K562 (cell line): ENCODE measurements at regions not wholly inside any gene's neighbourhood (a gene's known extent, or its start where the extent isn't known, plus 50 kb on each side); places are given as distances from the start of the nearest gene placed in this dataset.

ENCODE experiments used
- ATAC-seq: fragments of 200-7000 bp; cut with Tn5 transposase; 3 replicates; pipeline ENCODE4 v1.9.1; 2020; ENCODE audit warnings: moderate library complexity
- BruUV-seq: library from RNA; stranded (reverse); fragments of 400-500 nt; replicated peaks from 2 replicates; lab custom pipeline; 2021; lab: Mats Ljungman, UMichigan
- CTCF ChIA-PET: fragments of 300-600 bp; formaldehyde crosslinking; extraction: SDS; loops from one replicate; lab custom pipeline; 2021; ENCODE audit warnings: low intra/inter-chr PET ratio; lab: Yijun Ruan, JAX
- POLR2A ChIA-PET: fragments of 300-600, 350-650 bp; sonication (Branson Sonifier 250); formaldehyde crosslinking; extraction: SDS; loops from one replicate; lab custom pipeline; 2021; ENCODE audit warnings: antibody characterized with exemption, inconsistent platforms; lab: Yijun Ruan, JAX
- DNase-seq, 4 experiments: peaks; one replicate each; pipeline versions ENCODE4 v3.0.0 to v3.0.0-alpha.2; 2011 to 2018; ENCODE audit warnings: low spot score in 3 of 4, mixed read lengths in 3 of 4; ENCODE audit errors: extremely low read depth in 1 of 4
- FAIRE-seq: peaks from 2 replicates; lab custom pipeline; 2011; peaks lifted over from hg19 to GRCh38; lab: Jason Lieb, UNC
- H2AFZ ChIP-seq: 2 replicates; pipeline ENCODE4 v1.6.0; 2011; ENCODE audit warnings: low read depth, low read length, control low read depth, inconsistent platforms
- H3K27ac ChIP-seq: fragments of 200-600 bp; 3 replicates; pipeline ENCODE4 v1.8.0; 2011; ENCODE audit warnings: low read depth, mild to moderate bottlenecking, control low read depth, inconsistent platforms, low read length, moderate library complexity, mixed read lengths; ENCODE audit errors: extremely low read depth
- H3K27me3 ChIP-seq, 2 experiments: fragments of 300-600 bp in 1 of 2; 2 replicates in 1 of 2; 3 replicates in 1 of 2; pipeline versions ENCODE4 v1.6.0 to v1.8.0; 2011; ENCODE audit warnings: inconsistent platforms in 2 of 2, low read length in 2 of 2, mild to moderate bottlenecking in 1 of 2, mixed read lengths in 1 of 2, moderate library complexity in 1 of 2; ENCODE audit not compliant: control insufficient read depth in 2 of 2, insufficient read depth in 2 of 2
- H3K36me3 ChIP-seq: fragments of 300-600 bp; 3 replicates; pipeline ENCODE4 v1.8.0; 2011; ENCODE audit warnings: mild to moderate bottlenecking, low read length, inconsistent platforms; ENCODE audit not compliant: control insufficient read depth, insufficient read depth
- H3K4me1 ChIP-seq, 2 experiments: fragments of 200-600 bp in 1 of 2; replicated peaks in 1 of 2; 2 replicates in 1 of 2; 3 replicates in 1 of 2; pipeline versions ENCODE4 v1.5.1 to v1.8.0; 2011; ENCODE audit warnings: inconsistent platforms in 2 of 2, low read length in 2 of 2, mild to moderate bottlenecking in 1 of 2, mixed read lengths in 1 of 2, moderate library complexity in 1 of 2; ENCODE audit not compliant: control insufficient read depth in 2 of 2, insufficient read depth in 2 of 2
- H3K4me2 ChIP-seq: 2 replicates; pipeline ENCODE4 v1.6.1; 2011; ENCODE audit warnings: low read length, control low read depth, inconsistent platforms, mixed read lengths; ENCODE audit not compliant: insufficient read depth
- H3K4me3 ChIP-seq: fragments of 200-600 bp; sonication (generic), shearing (Covaris generic); 2 replicates; pipeline ENCODE4 v1.5.1; 2016; ENCODE audit warnings: control low read depth, inconsistent platforms
- H3K79me2 ChIP-seq: fragments of 200-600 bp; 3 replicates; pipeline ENCODE4 v1.8.0; 2011; ENCODE audit warnings: low read length, inconsistent platforms; ENCODE audit not compliant: control insufficient read depth, insufficient read depth
- H3K9ac ChIP-seq, 2 experiments: 2 replicates each; pipeline versions ENCODE4 v1.6.0 to v1.6.1; 2011; ENCODE audit warnings: low read depth in 2 of 2, low read length in 2 of 2, control low read depth in 1 of 2, inconsistent platforms in 1 of 2, mild to moderate bottlenecking in 1 of 2, mixed read lengths in 1 of 2; ENCODE audit not compliant: insufficient read depth in 1 of 2
- H3K9me1 ChIP-seq: one replicate; pipeline ENCODE4 v1.6.0; 2011; ENCODE audit warnings: inconsistent platforms, mild to moderate bottlenecking, low read length, moderate library complexity; ENCODE audit not compliant: control insufficient read depth, insufficient read depth
- H3K9me3 ChIP-seq: replicated peaks from 2 replicates; pipeline ENCODE4 v1.5.1; 2011; ENCODE audit warnings: low read depth, low read length, inconsistent platforms; ENCODE audit not compliant: control insufficient read depth, insufficient read depth
- H4K20me1 ChIP-seq: replicated peaks from 2 replicates; pipeline ENCODE4 v1.6.1; 2011; ENCODE audit warnings: low read length, inconsistent platforms, mixed read lengths; ENCODE audit not compliant: control insufficient read depth, insufficient read depth
- ARNT ChIP-seq, 2 experiments: fragments of 450-650 bp; IDR thresholded peaks; 2 replicates each; pipeline ENCODE4 v1.6.1; 2016; ENCODE audit warnings: mild to moderate bottlenecking in 1 of 2
- COPS2 ChIP-seq: fragments of 450-650 bp; conservative IDR thresholded peaks from 2 replicates; pipeline ENCODE4 v1.6.1; 2016; ENCODE audit warnings: mild to moderate bottlenecking, moderate library complexity
- ESRRB ChIP-seq: fragments of 250-450 bp; sonication (Bioruptor Pico); IDR thresholded peaks from 2 replicates; pipeline ENCODE4 v1.5.0; 2020; ENCODE audit warnings: mild to moderate bottlenecking, moderate library complexity, borderline replicate concordance
- MECOM ChIP-seq: fragments of 250-450 bp; sonication (Bioruptor Pico); IDR thresholded peaks from 2 replicates; pipeline ENCODE4 v1.8.0; 2022; ENCODE audit warnings: inconsistent platforms
- PHF8 ChIP-seq: fragments of 200-600 bp; sonication (generic); IDR thresholded peaks from 2 replicates; pipeline ENCODE4 v1.6.1; 2012; ENCODE audit warnings: mixed run types, mild to moderate bottlenecking, inconsistent platforms, low read length, moderate library complexity, borderline replicate concordance
- SAFB ChIP-seq: fragments of 200-400 bp; formaldehyde crosslinking; IDR thresholded peaks from 2 replicates; pipeline ENCODE4 v1.6.1; 2017; ENCODE audit warnings: low read depth, low read length, borderline replicate concordance
- TFAM ChIP-seq: fragments of 250-450 bp; sonication (Bioruptor Pico); conservative IDR thresholded peaks from 2 replicates; pipeline ENCODE4 v1.5.0; 2021; ENCODE audit warnings: mild to moderate bottlenecking, moderate library complexity
- ZNF3 ChIP-seq: fragments of 250-450 bp; sonication (Bioruptor Pico); IDR thresholded peaks from 2 replicates; pipeline ENCODE4 v1.5.0; 2021; ENCODE audit warnings: mild to moderate bottlenecking, moderate library complexity
- ZNF398 ChIP-seq: fragments of 250-450 bp; sonication (Bioruptor Pico); IDR thresholded peaks from 2 replicates; pipeline ENCODE4 v1.8.0; 2021; ENCODE audit warnings: moderate library complexity, mild to moderate bottlenecking, inconsistent platforms
- WGBS: fragments of 100-300 bp; shearing (Covaris generic); methylation state at CpG from one replicate; pipeline ENCODE4 v1.1.6; 2016; ENCODE audit warnings: low coverage, mixed read lengths; ENCODE audit not compliant: insufficient coverage; ENCODE audit errors: missing lambda C conversion rate; 5-methylcytosine and 5-hydroxymethylcytosine counted together
- in situ Hi-C: fragments of 300-500 bp; cut with MboI; formaldehyde crosslinking; loops from 4 replicates; pipeline ENCODE4 v1.15.0; 2018; ENCODE audit warnings: inconsistent platforms, mixed read lengths
- intact Hi-C: fragments of 100-400 bp; cut with micrococcal nuclease; formaldehyde crosslinking; loops from 2 replicates; pipeline ENCODE4 v1.14.2; 2022

- H4K20me1 ChIP-seq, result no peaks in the 10 kb centered on the region
- FAIRE-seq (no peak), ATAC-seq (no peak), DNase-seq (no peak)
- no peak overlapping the region for H2AFZ ChIP-seq
- no peaks in the 10 kb centered on the region for H3K9me3 ChIP-seq
- H3K4me2 ChIP-seq, result no peak overlapping the region
- WGBS, result under 1% methylated on average over 6 of the region's 6 CpGs
- intact Hi-C loops, result no loop called here
- H3K27ac ChIP-seq, result no peak overlapping the region
- in situ Hi-C loops, result no loop called here
- H3K79me2 ChIP-seq, result no peaks in the 10 kb centered on the region
- ChIA-PET POLR2A (interaction anchor here (0.6 kb wide), 1 partner anchor 1215 kb away, joined by 3 read pairs; no protein-coding TSS in a partner anchor), CTCF (no interaction called here)
- H3K27me3 ChIP-seq, result 0 out of 5 replicates have a peak, but pooled peaks cover 0 to 4% of the 10 kb centered on the region in 2 experiments
- H3K9me1 ChIP-seq, result no peaks in the 10 kb centered on the region
- BruUV-seq, result no TSS peak
- TF ChIP-seq PHF8 (no peak), COPS2 (no peak), MECOM (CRISPR knock-in tag) (no peak), ESRRB (no peak), SAFB (no peak), ZNF398 (CRISPR knock-in tag) (no peak), TFAM (CRISPR knock-in tag) (no peak), ARNT (IDR thresholded peaks at IDR 0.05) (no peak), ZNF3 (CRISPR knock-in tag) (no peak)
- H3K4me1 ChIP-seq, result no peaks in the 10 kb centered on the region
- no peaks in the 10 kb centered on the region for H3K36me3 ChIP-seq
- H3K9ac ChIP-seq, result no peak overlapping the region
- H3K4me3 ChIP-seq, result no peak overlapping the region
Observed at GRCh38 chr7:153628406-153628805, 423.8 kb upstream of the DPP6 start.
